Vagina (tissue), 2 donors: ENCODE measurements at regions not wholly inside any gene's neighbourhood (a gene's known extent, or its start where the extent isn't known, plus 50 kb on each side); places are given as distances from the start of the nearest gene placed in this dataset.

Experiments
- POLR2A ChIP-seq, 2 donors: fragments of 450-650 bp; IDR thresholded peaks; one replicate each; pipeline ENCODE4 v1.6.1; 2017; ENCODE audit warnings: antibody characterized with exemption in 2 of 2, mild to moderate bottlenecking in 2 of 2, moderate library complexity in 2 of 2
- POLR2AphosphoS5 ChIP-seq, 2 donors: sonication (generic); formaldehyde crosslinking; IDR thresholded peaks; one replicate each; pipeline ENCODE4 v1.9.0; 2017; ENCODE audit warnings: antibody characterized with exemption in 2 of 2, mild to moderate bottlenecking in 2 of 2, low read depth in 1 of 2; ENCODE audit not compliant: insufficient read depth in 1 of 2
- TF ChIP-seq, protein P1 (sequence below), 3 experiments: fragments of 450-650 bp in 2 of 3; fragments of 200-600 bp in 1 of 3; sonication (generic) in 1 of 3; IDR thresholded peaks; one replicate each; pipeline ENCODE4 v1.5.1; 2017 to 2019; ENCODE audit warnings: antibody characterized with exemption in 3 of 3, mild to moderate bottlenecking in 2 of 3, moderate library complexity in 2 of 3

DNA sequence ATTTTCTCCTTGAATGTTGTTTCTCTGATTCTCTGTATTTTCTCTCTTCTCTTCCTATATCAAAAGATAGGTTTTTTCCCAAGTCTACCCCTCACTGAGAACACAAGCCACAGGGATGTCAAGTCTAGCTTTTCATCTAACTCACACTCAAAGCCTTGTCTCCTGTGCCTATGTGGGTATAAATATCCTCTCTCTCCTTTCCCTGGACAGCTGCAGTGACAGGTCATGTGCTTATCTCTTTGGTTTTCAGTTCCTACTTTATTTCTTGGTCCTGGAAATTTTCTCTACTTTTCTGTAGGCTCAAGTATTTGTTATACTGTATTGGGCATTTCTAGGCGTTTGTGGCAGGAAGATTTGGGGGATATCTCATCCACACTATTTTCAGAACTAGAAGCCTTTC is 182.4 kb upstream of the MVB12B start:
- TF ChIP-seq, protein P1, sequence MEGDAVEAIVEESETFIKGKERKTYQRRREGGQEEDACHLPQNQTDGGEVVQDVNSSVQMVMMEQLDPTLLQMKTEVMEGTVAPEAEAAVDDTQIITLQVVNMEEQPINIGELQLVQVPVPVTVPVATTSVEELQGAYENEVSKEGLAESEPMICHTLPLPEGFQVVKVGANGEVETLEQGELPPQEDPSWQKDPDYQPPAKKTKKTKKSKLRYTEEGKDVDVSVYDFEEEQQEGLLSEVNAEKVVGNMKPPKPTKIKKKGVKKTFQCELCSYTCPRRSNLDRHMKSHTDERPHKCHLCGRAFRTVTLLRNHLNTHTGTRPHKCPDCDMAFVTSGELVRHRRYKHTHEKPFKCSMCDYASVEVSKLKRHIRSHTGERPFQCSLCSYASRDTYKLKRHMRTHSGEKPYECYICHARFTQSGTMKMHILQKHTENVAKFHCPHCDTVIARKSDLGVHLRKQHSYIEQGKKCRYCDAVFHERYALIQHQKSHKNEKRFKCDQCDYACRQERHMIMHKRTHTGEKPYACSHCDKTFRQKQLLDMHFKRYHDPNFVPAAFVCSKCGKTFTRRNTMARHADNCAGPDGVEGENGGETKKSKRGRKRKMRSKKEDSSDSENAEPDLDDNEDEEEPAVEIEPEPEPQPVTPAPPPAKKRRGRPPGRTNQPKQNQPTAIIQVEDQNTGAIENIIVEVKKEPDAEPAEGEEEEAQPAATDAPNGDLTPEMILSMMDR (IDR thresholded peaks at IDR 0.05), result no peak
- no peak for TF ChIP-seq POLR2AphosphoS5 (IDR thresholded peaks at IDR 0.05; ENCODE audit: insufficient read depth in 1 of 2, low read depth in 1 of 2)
- no peak for TF ChIP-seq POLR2A (IDR thresholded peaks at IDR 0.05)
